ENCODE measurements at regions not wholly inside any gene's neighbourhood (a gene's known extent, or its start where the extent isn't known, plus 50 kb on each side); places are given as distances from the start of the nearest gene placed in this dataset.
"Not testable (repeated sequence)": the region's sequence is repeated elsewhere in the genome, so short reads cannot be mapped to it uniquely, and the experiment has no call there.

GRCh38 chrX:95903490-95903889 lies 781.2 kb upstream of the DIAPH2 start:
- in situ Hi-C loops (cut with HindIII; ENCODE audit: low pct_ligation_motif_present, low pct_unique_long_range_greater_than_20kb, low sequenced_read_pairs), result no loop called here
- no peak for DNase-seq

GRCh38 chrX:95903975-95904374 lies 780.7 kb upstream of the DIAPH2 start:
- in situ Hi-C loops (cut with HindIII; ENCODE audit: low pct_ligation_motif_present, low pct_unique_long_range_greater_than_20kb, low sequenced_read_pairs), result no loop called here
- no peak for DNase-seq

DNA sequence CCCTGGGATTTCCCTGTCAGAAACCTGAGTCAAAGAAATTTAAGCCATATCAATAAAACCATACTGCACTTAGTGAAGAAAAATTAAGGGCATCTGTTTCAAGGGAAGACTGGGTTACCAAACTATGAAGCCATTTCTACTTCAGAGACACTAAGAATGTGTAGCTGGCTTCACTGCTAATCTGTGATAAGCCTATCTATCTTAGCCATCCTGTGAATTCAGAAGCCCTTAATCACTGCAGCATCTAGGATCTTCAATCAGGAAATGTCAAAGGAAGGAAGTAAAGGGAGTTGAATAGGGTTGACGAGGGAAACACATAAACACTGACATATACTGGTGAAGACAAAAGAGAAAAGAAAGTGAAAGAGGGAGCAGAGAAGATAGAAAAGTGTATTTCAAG lies 777.6 kb upstream of the DIAPH2 start:
- in situ Hi-C loops (cut with HindIII; ENCODE audit: low pct_ligation_motif_present, low pct_unique_long_range_greater_than_20kb, low sequenced_read_pairs), result no loop called here
- no peak for DNase-seq

- in situ Hi-C loops (cut with HindIII; ENCODE audit: low pct_ligation_motif_present, low pct_unique_long_range_greater_than_20kb, low sequenced_read_pairs), result no loop called here
- DNase-seq, result no peak
These were observed 773.6 kb upstream of the DIAPH2 start for GRCh38 chrX:95911062-95911461.

- no peak for DNase-seq
- in situ Hi-C loops (cut with HindIII; ENCODE audit: low pct_ligation_motif_present, low pct_unique_long_range_greater_than_20kb, low sequenced_read_pairs), result no loop called here
These were observed 765.0 kb upstream of the DIAPH2 start for GRCh38 chrX:95919605-95920004.

GRCh38 chrX:95945528-95945927 lies 739.1 kb upstream of the DIAPH2 start:
- in situ Hi-C loops (cut with HindIII; ENCODE audit: low pct_ligation_motif_present, low pct_unique_long_range_greater_than_20kb, low sequenced_read_pairs), result no loop called here
- DNase-seq, result no peak

DNA sequence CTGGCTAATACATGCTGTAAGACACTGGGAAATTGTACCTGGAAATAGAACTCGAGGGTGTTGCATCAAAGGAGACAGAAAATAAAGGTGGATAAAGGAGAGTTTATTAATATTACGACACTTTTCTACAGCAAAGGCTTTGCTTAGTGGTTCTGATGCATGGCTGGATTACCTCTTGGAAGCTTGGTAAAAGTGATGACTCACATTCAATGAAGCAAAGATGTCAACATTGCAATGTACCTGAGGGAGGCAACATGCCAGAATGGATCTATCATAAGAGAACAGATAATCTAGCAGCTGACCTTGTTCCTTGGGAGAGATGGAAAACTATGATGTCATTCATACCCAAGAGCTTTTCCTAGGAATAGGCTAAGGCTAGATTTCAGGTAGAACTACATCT lies 735.1 kb upstream of the DIAPH2 start:
- in situ Hi-C loops (cut with HindIII; ENCODE audit: low pct_ligation_motif_present, low pct_unique_long_range_greater_than_20kb, low sequenced_read_pairs), result no loop called here
- DNase-seq, result no peak

DNA sequence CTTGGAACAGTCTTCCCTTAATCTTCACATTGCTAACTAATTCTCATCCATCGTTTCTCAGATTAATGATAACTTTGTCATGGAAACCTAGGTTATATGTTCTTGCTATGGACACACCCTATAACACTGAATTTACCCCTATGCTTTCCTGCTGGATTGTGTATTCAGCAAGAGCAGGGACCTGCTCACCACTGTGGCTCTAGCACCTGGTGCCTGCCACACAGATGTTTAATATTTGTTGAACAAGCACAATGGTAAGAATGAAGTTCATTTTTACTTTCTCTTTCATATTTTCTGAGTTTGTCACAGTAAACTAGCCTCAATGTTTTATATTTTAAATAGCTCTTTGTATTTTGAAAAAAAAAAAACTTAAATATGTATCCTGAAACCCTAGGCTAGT lies 734.0 kb upstream of the DIAPH2 start:
- in situ Hi-C loops (cut with HindIII; ENCODE audit: low pct_ligation_motif_present, low pct_unique_long_range_greater_than_20kb, low sequenced_read_pairs), result no loop called here
- DNase-seq, result no peak

DNA sequence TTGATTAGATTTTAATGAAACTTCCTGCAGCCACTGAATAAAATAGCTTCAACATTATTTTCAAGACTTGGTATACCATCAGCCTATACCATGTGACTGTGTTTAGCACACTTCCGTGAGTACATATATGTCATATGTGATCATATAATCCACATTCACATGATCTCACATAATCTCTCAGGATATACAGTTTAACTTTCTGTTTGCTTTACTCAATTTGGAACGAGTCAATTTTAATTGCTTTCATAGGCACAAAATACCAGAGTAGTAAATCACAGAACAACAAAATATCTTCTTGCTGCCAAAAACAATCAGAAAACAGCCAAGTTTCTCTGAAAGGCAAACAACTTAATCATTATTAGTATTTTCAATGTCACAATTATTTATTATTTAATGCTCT lies 731.1 kb upstream of the DIAPH2 start:
- in situ Hi-C loops (cut with HindIII; ENCODE audit: low pct_ligation_motif_present, low pct_unique_long_range_greater_than_20kb, low sequenced_read_pairs), result no loop called here
- DNase-seq, result no peak

DNA sequence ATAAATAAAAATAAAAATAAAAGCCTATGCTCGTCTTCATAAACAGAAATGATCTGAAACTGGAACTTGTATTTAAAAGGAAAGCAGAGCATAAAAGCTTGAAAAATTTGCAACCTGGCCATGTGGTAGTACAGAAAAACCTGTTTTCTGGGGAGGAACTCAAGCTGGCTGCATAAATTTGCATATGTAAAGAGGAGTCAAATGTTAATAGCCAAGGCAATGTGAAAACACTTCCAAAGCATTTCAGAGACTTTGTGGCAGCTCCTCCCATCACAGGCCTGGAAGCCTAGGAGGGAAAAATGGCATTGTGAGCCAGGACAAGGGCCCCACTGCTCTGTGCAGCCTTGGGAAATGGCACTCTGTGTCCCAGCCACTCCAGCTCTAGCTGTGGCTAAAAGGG lies 727.9 kb upstream of the DIAPH2 start:
- in situ Hi-C loops (cut with HindIII; ENCODE audit: low pct_ligation_motif_present, low pct_unique_long_range_greater_than_20kb, low sequenced_read_pairs), result no loop called here
- no peak for DNase-seq

DNA sequence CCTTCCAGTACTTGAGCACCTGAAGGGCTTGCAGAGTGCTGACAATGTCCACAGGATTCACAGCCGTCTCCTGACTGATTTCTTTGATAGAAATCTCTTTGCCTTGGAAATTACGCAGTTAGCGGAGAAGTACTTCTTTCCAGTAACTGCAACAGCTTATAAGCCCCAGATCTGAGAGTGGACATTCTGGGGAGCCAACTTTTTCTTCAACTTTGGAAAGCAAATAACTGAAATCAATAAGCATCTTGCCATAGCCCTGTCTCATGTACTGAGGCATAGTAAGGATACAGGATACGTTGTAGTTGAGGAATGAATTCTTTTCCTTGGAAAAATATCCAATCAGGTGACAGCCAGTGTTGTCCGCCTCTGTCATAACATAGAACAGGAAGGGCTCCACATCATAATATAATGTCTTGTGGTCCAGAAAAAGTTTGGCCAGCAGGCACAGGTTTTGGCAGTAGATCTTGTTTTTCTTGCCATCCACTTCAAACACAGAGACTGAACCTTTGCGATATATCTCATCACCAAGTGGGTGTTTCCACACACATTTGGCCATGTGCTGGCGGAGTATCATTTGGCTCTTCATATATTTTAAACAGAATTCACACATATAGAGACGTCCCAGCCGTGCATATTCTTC lies 711.1 kb upstream of the DIAPH2 start:
- in situ Hi-C loops (cut with HindIII; ENCODE audit: low pct_ligation_motif_present, low pct_unique_long_range_greater_than_20kb, low sequenced_read_pairs); DNase-seq: not testable (repeated sequence)

- no peak for DNase-seq
These were observed 710.6 kb upstream of the DIAPH2 start for GRCh38 chrX:95974096-95974470.

GRCh38 chrX:95974890-95975289 lies 709.8 kb upstream of the DIAPH2 start:
- in situ Hi-C loops (cut with HindIII; ENCODE audit: low pct_ligation_motif_present, low pct_unique_long_range_greater_than_20kb, low sequenced_read_pairs), result no loop called here
- DNase-seq, result no peak

More at GRCh38 chrX:95974096-95974470, 710.6 kb upstream of the DIAPH2 start:
- in situ Hi-C loops (cut with HindIII; ENCODE audit: low pct_ligation_motif_present, low pct_unique_long_range_greater_than_20kb, low sequenced_read_pairs), result no loop called here

DNA sequence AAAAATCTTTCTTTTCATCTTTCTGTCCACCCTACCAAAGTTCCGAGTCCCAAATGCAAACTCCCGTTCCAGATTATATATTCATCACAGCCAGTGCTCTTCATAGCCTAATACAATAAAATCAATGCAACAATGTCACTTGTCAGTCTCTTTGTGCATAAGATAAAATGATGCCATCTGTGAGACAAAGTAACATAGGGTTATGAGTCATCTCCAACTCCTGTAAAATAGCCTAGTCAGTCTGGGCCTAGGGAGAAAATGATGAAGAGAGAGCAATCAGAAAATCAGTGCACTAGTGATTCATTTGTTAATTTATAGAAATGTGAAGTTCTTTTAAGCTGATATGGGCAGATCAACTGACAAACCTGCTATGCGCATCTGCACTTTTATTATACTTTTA lies 689.1 kb upstream of the DIAPH2 start:
- DNase-seq, result no peak
- in situ Hi-C loops (cut with HindIII; ENCODE audit: low pct_ligation_motif_present, low pct_unique_long_range_greater_than_20kb, low sequenced_read_pairs), result no loop called here

GRCh38 chrX:95996294-95996693 lies 688.3 kb upstream of the DIAPH2 start:
- in situ Hi-C loops (cut with HindIII; ENCODE audit: low pct_ligation_motif_present, low pct_unique_long_range_greater_than_20kb, low sequenced_read_pairs), result no loop called here

DNA sequence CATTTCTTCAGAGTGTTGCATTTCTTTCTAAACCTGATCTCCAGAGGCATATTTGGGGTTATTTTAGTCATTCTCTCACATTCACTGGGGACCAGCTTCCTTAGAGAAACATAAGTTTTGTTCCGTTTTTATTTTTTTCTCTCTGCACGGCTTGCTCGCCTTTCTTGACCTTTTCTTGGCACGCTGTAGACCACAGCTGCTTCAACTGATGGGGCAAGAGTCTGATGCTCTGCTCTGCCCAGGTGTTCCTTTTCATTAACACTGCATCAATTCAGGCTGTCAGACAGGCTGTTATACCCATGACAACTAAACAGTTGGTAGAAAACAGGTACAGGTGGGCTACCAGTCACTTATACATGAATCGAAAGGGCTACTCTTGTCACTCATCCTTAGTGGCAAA lies 682.2 kb upstream of the DIAPH2 start:
- in situ Hi-C loops (cut with HindIII; ENCODE audit: low pct_ligation_motif_present, low pct_unique_long_range_greater_than_20kb, low sequenced_read_pairs), result no loop called here
- no peak for DNase-seq

More at GRCh38 chrX:95996294-95996693, 688.3 kb upstream of the DIAPH2 start:
- no peak for DNase-seq

- no peak for DNase-seq
- in situ Hi-C loops (cut with HindIII; ENCODE audit: low pct_ligation_motif_present, low pct_unique_long_range_greater_than_20kb, low sequenced_read_pairs), result no loop called here
These were observed 680.3 kb upstream of the DIAPH2 start for GRCh38 chrX:96004386-96004785.

- in situ Hi-C loops (cut with HindIII; ENCODE audit: low pct_ligation_motif_present, low pct_unique_long_range_greater_than_20kb, low sequenced_read_pairs), result no loop called here
- DNase-seq, result no peak
These were observed 678.4 kb upstream of the DIAPH2 start for GRCh38 chrX:96006281-96006680.

GRCh38 chrX:96027407-96027806 lies 657.2 kb upstream of the DIAPH2 start:
- no peak for DNase-seq
- in situ Hi-C loops (cut with HindIII; ENCODE audit: low pct_ligation_motif_present, low pct_unique_long_range_greater_than_20kb, low sequenced_read_pairs), result no loop called here

DNA sequence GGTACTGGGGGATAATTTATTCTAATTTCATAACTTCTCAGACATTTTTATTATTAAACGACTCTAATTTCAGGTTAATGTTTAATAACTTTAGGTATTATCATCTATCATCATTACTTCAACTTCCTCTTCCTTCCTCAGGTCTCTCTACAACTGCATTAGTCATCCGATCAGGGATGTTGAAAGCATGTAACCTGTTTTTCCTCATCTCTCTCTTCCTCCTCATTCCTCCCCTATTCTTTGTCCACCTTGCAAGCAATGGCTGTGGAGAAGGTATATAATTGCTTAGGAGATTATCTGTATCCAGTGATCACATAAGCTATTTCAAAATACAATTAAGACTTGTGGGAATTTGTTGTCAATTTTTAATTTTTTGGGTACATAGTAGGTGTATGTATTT lies 632.6 kb upstream of the DIAPH2 start:
- no peak for DNase-seq
- in situ Hi-C loops (cut with HindIII; ENCODE audit: low pct_ligation_motif_present, low pct_unique_long_range_greater_than_20kb, low sequenced_read_pairs), result no loop called here

DNA sequence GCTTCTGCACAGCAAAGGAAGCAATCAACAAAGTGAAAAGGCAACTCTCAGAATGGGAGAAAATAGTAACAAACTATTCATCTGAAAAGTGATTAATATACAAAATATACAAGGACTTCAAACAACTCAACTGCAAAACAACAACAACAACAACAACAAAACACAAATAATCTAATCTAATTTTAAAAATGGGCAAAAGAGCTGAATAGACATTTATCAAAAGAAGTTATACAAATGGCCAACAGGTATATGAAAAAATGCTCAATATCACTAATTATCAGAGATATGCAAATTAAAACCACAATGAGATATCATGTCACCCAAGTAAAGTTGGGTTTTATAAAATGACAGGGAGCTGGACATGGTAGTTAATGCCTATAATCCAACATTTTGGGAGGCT lies 602.8 kb upstream of the DIAPH2 start:
- in situ Hi-C loops (cut with HindIII; ENCODE audit: low pct_ligation_motif_present, low pct_unique_long_range_greater_than_20kb, low sequenced_read_pairs), result no loop called here

More for the DNA sequence above, 602.8 kb upstream of the DIAPH2 start:
- DNase-seq, result no peak

Measured in ACHN (cell line).